Stimulated activated CD8-positive, alpha-beta memory T cell treated with anti-CD3 and anti-CD28 coated beads, Interleukin-2, amount 100 ng/mL, for 1 hour (primary cell): ENCODE measurements at regions not wholly inside any gene's neighbourhood (a gene's known extent, or its start where the extent isn't known, plus 50 kb on each side); places are given as distances from the start of the nearest gene placed in this dataset.
"Not testable (repeated sequence)": the region's sequence is repeated elsewhere in the genome, so short reads cannot be mapped to it uniquely, and the experiment has no call there.

Experiments
- DNase-seq, 2 donors: peaks; one replicate each; pipeline ENCODE4 v3.0.0-alpha.2; 2020; ENCODE audit warnings: low read depth in 2 of 2

- no peak for DNase-seq
Observed at GRCh38 chr13:33550885-33551284, 265.3 kb upstream of the STARD13 start.

GRCh38 chr13:33554919-33555791, 262.8 kb upstream of the RFC3 start:
- no peak for DNase-seq

- DNase-seq, result no peak
Observed at GRCh38 chr13:33556828-33557227, 261.1 kb upstream of the RFC3 start.

- DNase-seq, result no peak
Observed at GRCh38 chr13:33560726-33561125, 257.2 kb upstream of the RFC3 start.

- no peak for DNase-seq
Observed at GRCh38 chr13:33561627-33562026, 256.3 kb upstream of the RFC3 start.

GRCh38 chr13:33571618-33572017, 246.3 kb upstream of the RFC3 start:
- DNase-seq, result no peak

GRCh38 chr13:33572322-33572721, 245.6 kb upstream of the RFC3 start:
- DNase-seq, result not testable (repeated sequence)

GRCh38 chr13:33575378-33575777, 242.6 kb upstream of the RFC3 start:
- DNase-seq, result no peak

- no peak for DNase-seq
Observed at GRCh38 chr13:33577007-33577406, 240.9 kb upstream of the RFC3 start.

GRCh38 chr13:33578786-33579185, 239.2 kb upstream of the RFC3 start:
- DNase-seq, result no peak

GRCh38 chr13:33582121-33582520, 235.8 kb upstream of the RFC3 start:
- DNase-seq, result no peak

- DNase-seq, result no peak
Observed at GRCh38 chr13:33583398-33583797, 234.6 kb upstream of the RFC3 start.

GRCh38 chr13:33590936-33591335, 227.0 kb upstream of the RFC3 start:
- DNase-seq, result no peak

GRCh38 chr13:33606692-33607091, 211.3 kb upstream of the RFC3 start:
- no peak for DNase-seq

GRCh38 chr13:33610438-33611120, 207.4 kb upstream of the RFC3 start:
- DNase-seq, result no peak

- DNase-seq, result no peak
Observed at GRCh38 chr13:33611121-33611805, 206.7 kb upstream of the RFC3 start.

GRCh38 chr13:33612641-33613638, 205.0 kb upstream of the RFC3 start:
- DNase-seq, result no peak

GRCh38 chr13:33615436-33615835, 202.5 kb upstream of the RFC3 start:
- no peak for DNase-seq

GRCh38 chr13:33616130-33616529, 201.8 kb upstream of the RFC3 start:
- no peak for DNase-seq

GRCh38 chr13:33617055-33617454, 200.9 kb upstream of the RFC3 start:
- no peak for DNase-seq

GRCh38 chr13:33624253-33624652, 193.7 kb upstream of the RFC3 start:
- DNase-seq, result no peak
